CD4-positive, alpha-beta T cell (primary cell): ENCODE measurements at regions not wholly inside any gene's neighbourhood (a gene's known extent, or its start where the extent isn't known, plus 50 kb on each side); places are given as distances from the start of the nearest gene placed in this dataset.

Experiments
- ATAC-seq: fragments of 200-7000 bp; cut with Tn5 transposase; one replicate; pipeline ENCODE4 v1.10.0; 2022; ENCODE audit warnings: mild to moderate bottlenecking; ENCODE audit not compliant: poor library complexity
- CTCF ChIA-PET: fragments of 350-600 bp; sonication (Branson Sonifier 250); formaldehyde crosslinking; loops from one replicate; lab custom pipeline; 2021; ENCODE audit warnings: antibody characterized with exemption, inconsistent platforms; lab: Charles Lee
- POLR2A ChIA-PET: fragments of 350-600 bp; sonication (Branson Sonifier 250); formaldehyde crosslinking; loops from one replicate; lab custom pipeline; 2021; ENCODE audit warnings: antibody characterized with exemption, inconsistent platforms; lab: Charles Lee
- DNase-seq, 14 experiments: peaks; one replicate each; pipeline ENCODE4 v3.0.0-alpha.2; 2013 to 2020; ENCODE audit warnings: mixed read lengths in 2 of 14
- H3K27ac ChIP-seq, 2 donors: one replicate each; pipeline versions ENCODE4 v1.5.1 to v1.7.0; 2013; ENCODE audit warnings: low read length in 2 of 2, low read depth in 1 of 2, mild to moderate bottlenecking in 1 of 2
- H3K27me3 ChIP-seq, 2 experiments: 1 replicate in 1 of 2; 2 replicates in 1 of 2; pipeline versions ENCODE4 v1.6.1 to v1.7.0; 2013; ENCODE audit warnings: low read length in 2 of 2, control low read depth in 1 of 2, mild to moderate bottlenecking in 1 of 2, moderate library complexity in 1 of 2; ENCODE audit not compliant: insufficient read depth in 2 of 2, control insufficient read depth in 1 of 2
- H3K36me3 ChIP-seq: one replicate; pipeline ENCODE4 v1.6.1; 2013; ENCODE audit warnings: low read length, control low read depth; ENCODE audit not compliant: insufficient read depth
- H3K4me1 ChIP-seq: one replicate; pipeline ENCODE4 v1.6.1; 2013; ENCODE audit warnings: low read length, control low read depth; ENCODE audit not compliant: insufficient read depth
- H3K4me3 ChIP-seq: one replicate; pipeline ENCODE4 v1.5.1; 2013; ENCODE audit warnings: mild to moderate bottlenecking, low read length, moderate library complexity
- H3K9me3 ChIP-seq, 2 experiments: 1 replicate in 1 of 2; 2 replicates in 1 of 2; pipeline versions ENCODE4 v1.6.1 to v1.7.0; 2013; ENCODE audit warnings: low read length in 2 of 2, mild to moderate bottlenecking in 2 of 2, control low read depth in 1 of 2, moderate library complexity in 1 of 2; ENCODE audit not compliant: control insufficient read depth in 1 of 2, insufficient read depth in 1 of 2
- H3K27ac Mint-ChIP-seq: one replicate; pipeline ENCODE4 v1.8.0; 2020; ENCODE audit warnings: mixed read lengths
- H3K27me3 Mint-ChIP-seq: one replicate; pipeline ENCODE4 v1.8.0; 2021; ENCODE audit warnings: mixed read lengths
- H3K36me3 Mint-ChIP-seq: one replicate; pipeline ENCODE4 v1.8.0; 2021; ENCODE audit warnings: low read depth, mixed read lengths
- H3K4me1 Mint-ChIP-seq: one replicate; pipeline ENCODE4 v1.8.0; 2021; ENCODE audit warnings: low read depth, mixed read lengths
- H3K4me3 Mint-ChIP-seq: one replicate; pipeline ENCODE4 v1.8.0; 2020; ENCODE audit warnings: mild to moderate bottlenecking, mixed read lengths
- H3K9me3 Mint-ChIP-seq: one replicate; pipeline ENCODE4 v1.8.0; 2020; ENCODE audit warnings: mixed read lengths
- CTCF ChIP-seq: fragments of 200-600 bp; IDR thresholded peaks from one replicate; pipeline ENCODE4 v1.8.0; 2022; ENCODE audit warnings: antibody characterized with exemption, mild to moderate bottlenecking
- intact Hi-C, 2 experiments: fragments of 100-400 bp; cut with DNase I in 1 of 2; cut with micrococcal nuclease in 1 of 2; formaldehyde crosslinking; loops; one replicate each; pipeline versions ENCODE4 v1.15.1 to v1.9.0; 2023 to 2025; cut with DNase I, micrococcal nuclease

GRCh38 chr9:96115836-96116235 lies 186.1 kb downstream of the HSD17B3 start:
- no peak overlapping the region for H3K4me3 Mint-ChIP-seq
- no peak for TF ChIP-seq CTCF
- no peak overlapping the region for H3K27ac ChIP-seq
- H3K4me1 ChIP-seq = no peaks in the 10 kb centered on the region
- DNase-seq (no peak), ATAC-seq (no peak)
- H3K27ac Mint-ChIP-seq = no peak overlapping the region
- H3K36me3 ChIP-seq = no peaks in the 10 kb centered on the region
- no peak overlapping the region for H3K4me3 ChIP-seq
- H3K36me3 Mint-ChIP-seq = no peaks in the 10 kb centered on the region
- H3K9me3 Mint-ChIP-seq = no peaks in the 10 kb centered on the region
- H3K9me3 ChIP-seq = peaks cover 0 to 4% of the 10 kb centered on the region in 2 experiments
- intact Hi-C loops = no loop called here
- H3K27me3 ChIP-seq = peaks cover 2 to 5% of the 10 kb centered on the region in 2 experiments
- ChIA-PET CTCF (no interaction called here), POLR2A (no interaction called here)
- H3K4me1 Mint-ChIP-seq = no peaks in the 10 kb centered on the region
- H3K27me3 Mint-ChIP-seq = peaks cover 39% of the 10 kb centered on the region

GRCh38 chr9:96113032-96113431 lies 188.9 kb downstream of the HSD17B3 start:
- no peak overlapping the region for H3K4me3 Mint-ChIP-seq
- H3K27me3 Mint-ChIP-seq = peaks cover 45% of the 10 kb centered on the region
- Histone ChIP-seq H3K4me1 (no peaks in the 10 kb centered on the region), H3K27ac (no peak overlapping the region), H3K9me3 (no peaks in the 10 kb centered on the region), H3K27me3 (peaks cover 2 to 5% of the 10 kb centered on the region in 2 experiments), H3K4me3 (no peak overlapping the region), H3K36me3 (no peaks in the 10 kb centered on the region)
- H3K27ac Mint-ChIP-seq = no peak overlapping the region
- H3K4me1 Mint-ChIP-seq = no peaks in the 10 kb centered on the region
- no peak for DNase-seq
- CTCF ChIA-PET = no interaction called here
- TF ChIP-seq CTCF = no peak
- H3K36me3 Mint-ChIP-seq = no peaks in the 10 kb centered on the region
- intact Hi-C loops = no loop called here
- POLR2A ChIA-PET = no interaction called here
- no peaks in the 10 kb centered on the region for H3K9me3 Mint-ChIP-seq
- ATAC-seq = no peak

GRCh38 chr9:96109680-96110351 lies 192.2 kb downstream of the HSD17B3 start:
- peaks cover 4% of the 10 kb centered on the region for H3K36me3 Mint-ChIP-seq
- DNase-seq = no peak
- intact Hi-C loops = no loop called here
- H3K36me3 ChIP-seq = no peaks in the 10 kb centered on the region
- CTCF ChIA-PET = no interaction called here
- H3K27me3 ChIP-seq = peaks cover 0 to 2% of the 10 kb centered on the region in 2 experiments
- ATAC-seq = no peak
- H3K27me3 Mint-ChIP-seq = peaks cover 20% of the 10 kb centered on the region
- H3K9me3 ChIP-seq = peaks cover 0 to 4% of the 10 kb centered on the region in 2 experiments
- no peak overlapping the region for H3K27ac ChIP-seq
- no peak overlapping the region for H3K4me3 ChIP-seq
- peaks cover 7% of the 10 kb centered on the region for H3K9me3 Mint-ChIP-seq
- no peaks in the 10 kb centered on the region for H3K4me1 ChIP-seq
- POLR2A ChIA-PET = no interaction called here
- no peak for TF ChIP-seq CTCF
- no peaks in the 10 kb centered on the region for H3K4me1 Mint-ChIP-seq
- H3K4me3 Mint-ChIP-seq = no peak overlapping the region
- H3K27ac Mint-ChIP-seq = no peak overlapping the region
